Stomach smooth muscle (tissue), 2 donors: ENCODE measurements at regions not wholly inside any gene's neighbourhood (a gene's known extent, or its start where the extent isn't known, plus 50 kb on each side); places are given as distances from the start of the nearest gene placed in this dataset.

Experiments used
- H3K27ac ChIP-seq: one replicate; pipeline ENCODE4 v1.7.0; 2013; ENCODE audit warnings: mild to moderate bottlenecking, low read length, inconsistent platforms
- H3K27me3 ChIP-seq, 2 donors: one replicate each; pipeline ENCODE4 v1.7.0; 2013; ENCODE audit warnings: low read length in 2 of 2; ENCODE audit not compliant: insufficient read depth in 2 of 2, control insufficient read depth in 1 of 2
- H3K36me3 ChIP-seq, 2 donors: one replicate each; pipeline ENCODE4 v1.7.0; 2013; ENCODE audit warnings: low read length in 2 of 2; ENCODE audit not compliant: control insufficient read depth in 2 of 2, insufficient read depth in 2 of 2
- H3K4me1 ChIP-seq: one replicate; pipeline ENCODE4 v1.7.0; 2013; ENCODE audit warnings: low read length; ENCODE audit not compliant: control insufficient read depth, insufficient read depth
- H3K4me3 ChIP-seq, 2 donors: one replicate each; pipeline ENCODE4 v1.7.0; 2013; ENCODE audit warnings: low read length in 2 of 2
- H3K9ac ChIP-seq, 2 donors: one replicate each; pipeline ENCODE4 v1.7.0; 2013; ENCODE audit warnings: low read length in 2 of 2, mild to moderate bottlenecking in 1 of 2
- H3K9me3 ChIP-seq, 2 donors: one replicate each; pipeline ENCODE4 v1.7.0; 2013; ENCODE audit warnings: low read length in 2 of 2; ENCODE audit not compliant: control insufficient read depth in 2 of 2
- donor health status: healthy.
- donor health status: Pancreatic carcinoma.

GRCh38 chr1:96996001-96996400, 274.4 kb downstream of the PTBP2 start:
- Histone ChIP-seq H3K27me3 (no peaks in the 10 kb centered on the region), H3K4me1 (no peaks in the 10 kb centered on the region), H3K27ac (no peak overlapping the region), H3K36me3 (no peaks in the 10 kb centered on the region), H3K9me3 (no peaks in the 10 kb centered on the region), H3K4me3 (no peak overlapping the region), H3K9ac (no peak overlapping the region)

- no peaks in the 10 kb centered on the region for H3K36me3 ChIP-seq
- H3K27ac ChIP-seq, result no peak overlapping the region
- no peaks in the 10 kb centered on the region for H3K9me3 ChIP-seq
- no peaks in the 10 kb centered on the region for H3K27me3 ChIP-seq
- H3K4me1 ChIP-seq, result no peaks in the 10 kb centered on the region
- no peak overlapping the region for H3K4me3 ChIP-seq
- no peak overlapping the region for H3K9ac ChIP-seq
These were observed 276.1 kb downstream of the PTBP2 start for GRCh38 chr1:96997717-96998116.

- no peaks in the 10 kb centered on the region for H3K27me3 ChIP-seq
- H3K4me1 ChIP-seq, result no peaks in the 10 kb centered on the region
- no peak overlapping the region for H3K4me3 ChIP-seq
- no peak overlapping the region for H3K27ac ChIP-seq
- H3K36me3 ChIP-seq, result no peaks in the 10 kb centered on the region
- no peaks in the 10 kb centered on the region for H3K9me3 ChIP-seq
- no peak overlapping the region for H3K9ac ChIP-seq
These were observed 276.9 kb downstream of the PTBP2 start for GRCh38 chr1:96998466-96998865.

GRCh38 chr1:96999191-96999590, 277.6 kb downstream of the PTBP2 start:
- H3K9me3 ChIP-seq, result no peaks in the 10 kb centered on the region
- H3K4me3 ChIP-seq, result no peak overlapping the region
- H3K4me1 ChIP-seq, result no peaks in the 10 kb centered on the region
- H3K9ac ChIP-seq, result no peak overlapping the region
- H3K27me3 ChIP-seq, result no peaks in the 10 kb centered on the region
- H3K36me3 ChIP-seq, result no peaks in the 10 kb centered on the region
- no peak overlapping the region for H3K27ac ChIP-seq

- Histone ChIP-seq H3K4me3 (no peak overlapping the region), H3K4me1 (no peaks in the 10 kb centered on the region), H3K27ac (no peak overlapping the region), H3K9me3 (no peaks in the 10 kb centered on the region), H3K36me3 (no peaks in the 10 kb centered on the region), H3K27me3 (no peaks in the 10 kb centered on the region), H3K9ac (no peak overlapping the region)
These were observed 282.5 kb downstream of the PTBP2 start for GRCh38 chr1:97004054-97004453.

- Histone ChIP-seq H3K9ac (no peak overlapping the region), H3K27me3 (no peaks in the 10 kb centered on the region), H3K27ac (no peak overlapping the region), H3K36me3 (no peaks in the 10 kb centered on the region), H3K4me1 (no peaks in the 10 kb centered on the region), H3K4me3 (no peak overlapping the region), H3K9me3 (no peaks in the 10 kb centered on the region)
These were observed 283.2 kb downstream of the PTBP2 start for GRCh38 chr1:97004743-97005142.

GRCh38 chr1:97006044-97006661, 284.6 kb downstream of the PTBP2 start:
- Histone ChIP-seq H3K27me3 (no peaks in the 10 kb centered on the region), H3K27ac (no peak overlapping the region), H3K9ac (no peak overlapping the region), H3K36me3 (no peaks in the 10 kb centered on the region), H3K9me3 (no peaks in the 10 kb centered on the region), H3K4me3 (no peak overlapping the region), H3K4me1 (no peaks in the 10 kb centered on the region)

GRCh38 chr1:97007840-97008604, 286.4 kb downstream of the PTBP2 start:
- Histone ChIP-seq H3K4me1 (no peaks in the 10 kb centered on the region), H3K27me3 (no peaks in the 10 kb centered on the region), H3K4me3 (no peak overlapping the region), H3K9ac (no peak overlapping the region), H3K36me3 (no peaks in the 10 kb centered on the region), H3K9me3 (no peaks in the 10 kb centered on the region), H3K27ac (no peak overlapping the region)

- H3K4me1 ChIP-seq, result no peaks in the 10 kb centered on the region
- H3K9me3 ChIP-seq, result no peaks in the 10 kb centered on the region
- H3K9ac ChIP-seq, result no peak overlapping the region
- no peaks in the 10 kb centered on the region for H3K36me3 ChIP-seq
- no peaks in the 10 kb centered on the region for H3K27me3 ChIP-seq
- no peak overlapping the region for H3K27ac ChIP-seq
- no peak overlapping the region for H3K4me3 ChIP-seq
These were observed 289.1 kb downstream of the PTBP2 start for GRCh38 chr1:97010566-97011264.

GRCh38 chr1:97013136-97013535, 291.6 kb downstream of the PTBP2 start:
- Histone ChIP-seq H3K4me3 (no peak overlapping the region), H3K36me3 (no peaks in the 10 kb centered on the region), H3K27me3 (no peaks in the 10 kb centered on the region), H3K9me3 (no peaks in the 10 kb centered on the region), H3K4me1 (no peaks in the 10 kb centered on the region), H3K27ac (no peak overlapping the region), H3K9ac (no peak overlapping the region)

GRCh38 chr1:97013941-97014340, 292.4 kb downstream of the PTBP2 start:
- H3K9ac ChIP-seq, result no peak overlapping the region
- no peak overlapping the region for H3K27ac ChIP-seq
- no peaks in the 10 kb centered on the region for H3K27me3 ChIP-seq
- H3K4me1 ChIP-seq, result no peaks in the 10 kb centered on the region
- H3K36me3 ChIP-seq, result no peaks in the 10 kb centered on the region
- no peaks in the 10 kb centered on the region for H3K9me3 ChIP-seq
- no peak overlapping the region for H3K4me3 ChIP-seq
